IPS-20b (cell line): ENCODE measurements at regions not wholly inside any gene's neighbourhood (a gene's known extent, or its start where the extent isn't known, plus 50 kb on each side); places are given as distances from the start of the nearest gene placed in this dataset.

Source experiments
- H3K27ac ChIP-seq: one replicate; pipeline ENCODE4 v1.5.1; 2013; ENCODE audit warnings: low read length
- H3K27me3 ChIP-seq: 2 replicates; pipeline ENCODE4 v1.6.1; 2013; ENCODE audit warnings: mild to moderate bottlenecking, low read length, inconsistent platforms; ENCODE audit not compliant: insufficient read depth
- H3K36me3 ChIP-seq: 2 replicates; pipeline ENCODE4 v1.6.1; 2013; ENCODE audit warnings: low read depth, mild to moderate bottlenecking, inconsistent platforms, low read length, moderate library complexity; ENCODE audit not compliant: insufficient read depth
- H3K4me1 ChIP-seq: 2 replicates; pipeline ENCODE4 v1.6.1; 2013; ENCODE audit warnings: mild to moderate bottlenecking, control low read depth, inconsistent platforms, low read length, moderate library complexity; ENCODE audit not compliant: insufficient read depth
- H3K4me3 ChIP-seq: 2 replicates; pipeline ENCODE4 v1.5.1; 2013; ENCODE audit warnings: mild to moderate bottlenecking, low read length, inconsistent platforms
- H3K9ac ChIP-seq: 2 replicates; pipeline ENCODE4 v1.6.1; 2013; ENCODE audit warnings: low read depth, mild to moderate bottlenecking, inconsistent platforms, low read length, moderate library complexity
- H3K9me3 ChIP-seq: 2 replicates; pipeline ENCODE4 v1.6.1; 2013; ENCODE audit warnings: mild to moderate bottlenecking, low read depth, low read length, inconsistent platforms; ENCODE audit not compliant: insufficient read depth

- H3K9ac ChIP-seq: no peak overlapping the region
- H3K4me3 ChIP-seq: no peak overlapping the region
- no peaks in the 10 kb centered on the region for H3K36me3 ChIP-seq
- H3K4me1 ChIP-seq: no peaks in the 10 kb centered on the region
- H3K9me3 ChIP-seq: no peaks in the 10 kb centered on the region
- H3K27me3 ChIP-seq: no peaks in the 10 kb centered on the region
- H3K27ac ChIP-seq: no peak overlapping the region
Observed at GRCh38 chr4:134591326-134591725, 389.7 kb upstream of the PABPC4L start.

GRCh38 chr4:134585972-134586371 is 384.4 kb upstream of the PABPC4L start:
- Histone ChIP-seq H3K4me1 (no peaks in the 10 kb centered on the region), H3K9me3 (no peaks in the 10 kb centered on the region), H3K27me3 (no peaks in the 10 kb centered on the region), H3K36me3 (no peaks in the 10 kb centered on the region), H3K27ac (no peak overlapping the region), H3K9ac (no peak overlapping the region), H3K4me3 (no peak overlapping the region)

GRCh38 chr4:134567461-134567860 is 365.9 kb upstream of the PABPC4L start:
- Histone ChIP-seq H3K9me3 (no peaks in the 10 kb centered on the region), H3K4me1 (no peaks in the 10 kb centered on the region), H3K36me3 (no peaks in the 10 kb centered on the region), H3K9ac (no peak overlapping the region), H3K27me3 (no peaks in the 10 kb centered on the region), H3K27ac (no peak overlapping the region), H3K4me3 (no peak overlapping the region)

GRCh38 chr4:134560728-134561127 is 359.1 kb upstream of the PABPC4L start:
- H3K27me3 ChIP-seq: no peaks in the 10 kb centered on the region
- H3K27ac ChIP-seq: no peak overlapping the region
- 0 out of 2 replicates have a peak, but pooled peaks cover 2% of the 10 kb centered on the region for H3K4me1 ChIP-seq
- no peaks in the 10 kb centered on the region for H3K36me3 ChIP-seq
- H3K9me3 ChIP-seq: no peaks in the 10 kb centered on the region
- H3K9ac ChIP-seq: no peak overlapping the region
- no peak overlapping the region for H3K4me3 ChIP-seq

- peaks cover 4% of the 10 kb centered on the region; the same call in 1 of the 2 replicates for H3K36me3 ChIP-seq
- H3K27me3 ChIP-seq: no peaks in the 10 kb centered on the region
- H3K9ac ChIP-seq: no peak overlapping the region
- peaks cover 20% of the 10 kb centered on the region for H3K9me3 ChIP-seq
- peaks cover 23% of the 10 kb centered on the region; the same call in 1 of the 2 replicates for H3K4me1 ChIP-seq
- peak overlapping the region; percentile 45 for H3K4me3 ChIP-seq
- H3K27ac ChIP-seq: peak overlapping the region; percentile 77
Observed at GRCh38 chr4:134552063-134552462, 350.5 kb upstream of the PABPC4L start.

- no peak overlapping the region for H3K27ac ChIP-seq
- H3K4me3 ChIP-seq: peak overlapping the region; percentile 45
- H3K4me1 ChIP-seq: peaks cover 23% of the 10 kb centered on the region; the same call in 1 of the 2 replicates
- peaks cover 4% of the 10 kb centered on the region; the same call in 1 of the 2 replicates for H3K36me3 ChIP-seq
- H3K9me3 ChIP-seq: peaks cover 22% of the 10 kb centered on the region
- no peaks in the 10 kb centered on the region for H3K27me3 ChIP-seq
- no peak overlapping the region for H3K9ac ChIP-seq
Observed at GRCh38 chr4:134551348-134551747, 349.8 kb upstream of the PABPC4L start.

- Histone ChIP-seq H3K9ac (no peak overlapping the region), H3K4me3 (no peak overlapping the region), H3K27me3 (no peaks in the 10 kb centered on the region), H3K27ac (no peak overlapping the region), H3K4me1 (peaks cover 20% of the 10 kb centered on the region; the same call in 1 of the 2 replicates), H3K9me3 (peaks cover 22% of the 10 kb centered on the region), H3K36me3 (peaks cover 4% of the 10 kb centered on the region; the same call in 1 of the 2 replicates)
Observed at GRCh38 chr4:134548052-134548628, 346.6 kb upstream of the PABPC4L start.

GRCh38 chr4:134546279-134546678 is 344.7 kb upstream of the PABPC4L start:
- no peak overlapping the region for H3K27ac ChIP-seq
- peaks cover 18% of the 10 kb centered on the region for H3K9me3 ChIP-seq
- no peak overlapping the region for H3K4me3 ChIP-seq
- peaks cover 4% of the 10 kb centered on the region; the same call in 1 of the 2 replicates for H3K36me3 ChIP-seq
- no peak overlapping the region for H3K9ac ChIP-seq
- peaks cover 5% of the 10 kb centered on the region; the same call in 1 of the 2 replicates for H3K4me1 ChIP-seq
- H3K27me3 ChIP-seq: no peaks in the 10 kb centered on the region

- H3K9ac ChIP-seq: no peak overlapping the region
- no peak overlapping the region for H3K4me3 ChIP-seq
- H3K36me3 ChIP-seq: peaks cover 4% of the 10 kb centered on the region; the same call in 1 of the 2 replicates
- no peaks in the 10 kb centered on the region for H3K27me3 ChIP-seq
- no peak overlapping the region for H3K27ac ChIP-seq
- peaks cover 18% of the 10 kb centered on the region for H3K9me3 ChIP-seq
- H3K4me1 ChIP-seq: no peaks in the 10 kb centered on the region
Observed at GRCh38 chr4:134544303-134544770, 342.7 kb upstream of the PABPC4L start.

GRCh38 chr4:134540588-134540987 is 339.0 kb upstream of the PABPC4L start:
- Histone ChIP-seq H3K9me3 (no peaks in the 10 kb centered on the region), H3K9ac (no peak overlapping the region), H3K4me3 (no peak overlapping the region), H3K4me1 (no peaks in the 10 kb centered on the region), H3K27ac (no peak overlapping the region), H3K36me3 (no peaks in the 10 kb centered on the region), H3K27me3 (no peaks in the 10 kb centered on the region)

- Histone ChIP-seq H3K27me3 (no peaks in the 10 kb centered on the region), H3K36me3 (no peaks in the 10 kb centered on the region), H3K9me3 (no peaks in the 10 kb centered on the region), H3K27ac (no peak overlapping the region), H3K4me3 (no peak overlapping the region), H3K9ac (no peak overlapping the region), H3K4me1 (no peaks in the 10 kb centered on the region)
Observed at GRCh38 chr4:134539729-134540231, 338.2 kb upstream of the PABPC4L start.

GRCh38 chr4:134537701-134538100 is 336.1 kb upstream of the PABPC4L start:
- no peaks in the 10 kb centered on the region for H3K9me3 ChIP-seq
- no peaks in the 10 kb centered on the region for H3K36me3 ChIP-seq
- no peak overlapping the region for H3K27ac ChIP-seq
- no peaks in the 10 kb centered on the region for H3K4me1 ChIP-seq
- H3K4me3 ChIP-seq: no peak overlapping the region
- H3K9ac ChIP-seq: no peak overlapping the region
- H3K27me3 ChIP-seq: no peaks in the 10 kb centered on the region
